HK-2 (cell line): ENCODE measurements at regions not wholly inside any gene's neighbourhood (a gene's known extent, or its start where the extent isn't known, plus 50 kb on each side); places are given as distances from the start of the nearest gene placed in this dataset.
A peak's percentile ranks its signal among the peaks of the same experiment; 100 is the strongest.

Experiments
- DNase-seq: peaks from one replicate; pipeline ENCODE4 v3.0.0-alpha.2; 2018; ENCODE audit not compliant: unreplicated experiment

DNA sequence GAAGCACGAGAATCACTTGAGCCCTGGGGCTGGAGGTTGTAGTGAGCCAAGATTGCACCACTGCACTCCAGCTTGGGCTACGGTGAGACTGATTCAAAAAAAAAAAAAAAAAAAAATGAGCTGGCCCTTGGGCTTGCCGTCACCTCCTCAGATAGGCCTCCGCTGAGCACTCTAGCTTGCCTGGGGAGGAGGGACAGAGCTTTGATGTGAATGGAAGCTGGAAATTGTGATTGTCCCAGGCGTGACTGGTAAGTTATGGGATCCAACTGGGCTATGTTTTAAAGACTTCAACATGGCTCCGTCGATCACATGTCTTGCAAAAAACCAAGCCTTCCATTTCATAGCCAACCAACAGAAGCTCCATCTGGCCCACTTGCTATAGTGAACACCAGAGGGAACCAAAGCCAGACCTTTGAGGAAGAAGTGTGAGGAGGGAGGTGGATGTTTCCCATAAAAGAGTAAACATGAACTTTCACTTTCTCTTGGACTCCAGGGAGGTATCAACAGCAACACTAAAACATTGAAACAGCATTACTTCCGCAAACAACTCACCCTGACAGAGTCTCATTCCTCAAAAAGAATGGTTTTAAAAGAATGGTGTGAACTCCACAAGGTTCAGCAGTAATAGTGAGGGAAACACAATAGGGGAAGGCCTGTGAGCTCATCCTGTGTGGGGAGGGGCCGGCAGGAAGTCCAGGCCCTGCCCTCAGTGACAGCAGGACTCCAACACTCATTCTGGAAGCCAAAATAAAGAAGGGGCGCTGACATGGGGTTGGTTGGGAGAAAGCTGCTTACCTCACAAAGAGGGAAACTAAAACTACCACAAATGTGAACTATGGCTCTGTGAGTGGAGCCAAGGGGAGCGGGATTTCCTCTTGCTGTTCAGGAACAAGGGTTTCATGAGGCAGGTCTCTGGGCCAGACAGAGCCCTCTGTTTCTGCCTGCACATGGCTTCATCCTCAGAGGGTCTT, 59.2 kb upstream of the IL12A start:
- peak; percentile 48 for DNase-seq

DNA sequence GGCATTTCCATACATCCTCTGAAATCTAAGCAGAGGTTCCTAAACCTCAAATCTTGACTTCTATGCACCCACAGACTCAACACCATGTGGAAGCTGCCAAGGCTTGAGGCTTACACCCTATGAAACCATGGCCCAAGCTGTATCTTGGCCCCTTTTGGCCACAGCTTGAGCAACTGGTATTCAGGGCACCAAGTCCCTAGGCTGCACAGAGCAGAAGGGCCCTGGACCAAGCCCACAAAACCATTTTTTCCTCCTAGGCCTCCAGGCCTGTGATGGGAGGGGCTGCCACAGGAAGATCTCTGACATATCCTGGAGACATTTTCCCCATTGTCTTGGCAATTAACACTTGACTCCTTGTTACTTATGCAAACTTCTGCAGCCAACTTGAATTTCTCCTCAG, 54.4 kb upstream of the IL12A start:
- DNase-seq: no peak

DNA sequence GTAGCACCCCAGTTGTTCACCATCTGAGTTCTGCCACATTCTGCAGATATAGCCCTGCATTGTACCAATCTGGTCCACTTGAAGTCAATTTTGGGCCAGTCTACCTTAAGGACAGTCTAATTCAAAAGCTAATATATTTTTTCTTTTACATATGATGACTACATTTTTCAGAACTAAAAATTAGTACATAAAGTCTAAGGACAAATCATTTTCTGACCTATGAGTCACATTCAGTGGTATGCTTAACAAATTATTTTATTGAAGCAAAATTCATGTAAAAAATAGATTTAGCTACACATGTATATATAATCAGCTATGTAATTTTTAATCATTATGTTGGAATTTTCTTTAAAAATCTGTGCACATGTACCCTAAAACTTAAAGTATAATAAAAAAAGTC, 52.1 kb upstream of the IL12A start:
- DNase-seq: no peak

GRCh38 chr3:159937561-159938166, 51.0 kb upstream of the IL12A start:
- no peak for DNase-seq

DNA sequence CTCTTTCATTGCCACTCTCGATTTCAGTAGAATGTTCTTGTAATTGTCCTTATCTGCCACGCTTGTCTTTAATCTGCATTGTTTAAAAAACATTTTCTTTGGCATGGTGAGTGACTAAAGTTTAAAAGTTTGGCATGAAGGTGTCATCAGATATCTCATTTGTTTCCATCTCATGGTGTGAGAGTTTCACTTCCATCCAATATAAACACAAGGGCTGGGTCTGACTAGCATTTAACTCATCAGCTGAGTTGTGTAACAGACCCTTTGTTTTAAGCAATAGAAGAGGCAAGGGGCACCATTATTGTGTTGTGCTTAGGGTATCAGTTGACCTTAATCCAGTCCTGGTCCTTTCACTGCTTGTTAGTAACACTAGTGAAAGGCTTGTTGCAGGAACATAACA, 49.9 kb upstream of the IL12A start:
- no peak for DNase-seq
